H1 (cell line): ENCODE measurements at regions not wholly inside any gene's neighbourhood (a gene's known extent, or its start where the extent isn't known, plus 50 kb on each side); places are given as distances from the start of the nearest gene placed in this dataset.

Source experiments
- ATF2 ChIP-seq: IDR thresholded peaks from 2 replicates; pipeline ENCODE4 v1.6.1; 2012; ENCODE audit warnings: low read length, inconsistent platforms
- BACH1 ChIP-seq: IDR thresholded peaks from 2 replicates; pipeline ENCODE4 v1.6.1; 2012; ENCODE audit warnings: low read length, improper control_type of control experiment
- GABPA ChIP-seq: IDR thresholded peaks from 2 replicates; pipeline ENCODE4 v1.6.1; 2011; ENCODE audit warnings: mild to moderate bottlenecking, low read length, moderate library complexity, borderline replicate concordance; ENCODE audit not compliant: insufficient read depth
- SAP30 ChIP-seq: fragments of 300-600 bp; sonication (generic); IDR thresholded peaks from 2 replicates; pipeline ENCODE4 v1.7.1; 2012; ENCODE audit warnings: low read length, moderate library complexity, mild to moderate bottlenecking, inconsistent platforms; ENCODE audit not compliant: insufficient read depth, insufficient replicate concordance
- SIX5 ChIP-seq: IDR thresholded peaks from 2 replicates; pipeline ENCODE4 v1.6.1; 2011; ENCODE audit warnings: mild to moderate bottlenecking, low read depth, low read length

GRCh38 chr3:11913316-11913715 lies 66.6 kb upstream of the TAMM41 start (continued):
- no peak for TF ChIP-seq ATF2
- no peak for TF ChIP-seq BACH1
- TF ChIP-seq SIX5: no peak
- no peak for TF ChIP-seq SAP30
- no peak for TF ChIP-seq GABPA
- TF ChIP-seq, all 59 proteins: peak for 0
